GM18505 (cell line): ENCODE measurements at regions not wholly inside any gene's neighbourhood (a gene's known extent, or its start where the extent isn't known, plus 50 kb on each side); places are given as distances from the start of the nearest gene placed in this dataset.
"Not testable (repeated sequence)": the region's sequence is repeated elsewhere in the genome, so short reads cannot be mapped to it uniquely, and the experiment has no call there.

Experiments used
- ATAC-seq: cut with Tn5 transposase; IDR thresholded peaks from one replicate; pipeline ENCODE4 v1.9.1; 2021; ENCODE audit not compliant: unreplicated experiment
- POLR2A ChIP-seq: IDR thresholded peaks from 4 replicates; pipeline ENCODE4 v1.6.1; 2011; ENCODE audit warnings: borderline replicate concordance; ENCODE audit not compliant: insufficient read depth, insufficient read length; ENCODE audit errors: extremely low read depth

GRCh38 chr3:20646425-20646824 lies 460.4 kb upstream of the SGO1 start:
- no peak for ATAC-seq
- TF ChIP-seq POLR2A: no peak

- no peak for TF ChIP-seq POLR2A
These were observed 459.3 kb upstream of the SGO1 start for GRCh38 chr3:20645340-20645739.

GRCh38 chr3:20637729-20638128 lies 451.7 kb upstream of the SGO1 start:
- no peak for TF ChIP-seq POLR2A
- ATAC-seq: no peak

More at GRCh38 chr3:20645340-20645739, 459.3 kb upstream of the SGO1 start:
- no peak for ATAC-seq

GRCh38 chr3:20622304-20622703 lies 436.3 kb upstream of the SGO1 start:
- TF ChIP-seq POLR2A: no peak
- no peak for ATAC-seq

- ATAC-seq: not testable (repeated sequence)
These were observed 432.6 kb upstream of the SGO1 start for GRCh38 chr3:20618621-20619020.

GRCh38 chr3:20618181-20618580 lies 432.2 kb upstream of the SGO1 start:
- not testable (repeated sequence) for ATAC-seq

GRCh38 chr3:20615982-20616381 lies 430.0 kb upstream of the SGO1 start:
- ATAC-seq: not testable (repeated sequence)

GRCh38 chr3:20608054-20608738 lies 422.2 kb upstream of the SGO1 start:
- no peak for TF ChIP-seq POLR2A
- no peak for ATAC-seq

GRCh38 chr3:20604659-20605058 lies 418.7 kb upstream of the SGO1 start:
- no peak for ATAC-seq
- no peak for TF ChIP-seq POLR2A

GRCh38 chr3:20589275-20589674 lies 403.3 kb upstream of the SGO1 start:
- no peak for ATAC-seq
- TF ChIP-seq POLR2A: no peak

- TF ChIP-seq POLR2A: no peak
- no peak for ATAC-seq
These were observed 402.8 kb upstream of the SGO1 start for GRCh38 chr3:20588781-20589180.

GRCh38 chr3:20583648-20584047 lies 397.6 kb upstream of the SGO1 start:
- TF ChIP-seq POLR2A: no peak
- no peak for ATAC-seq

- TF ChIP-seq POLR2A: no peak
- ATAC-seq: no peak
These were observed 390.2 kb upstream of the SGO1 start for GRCh38 chr3:20576228-20576627.

GRCh38 chr3:20575146-20575545 lies 389.1 kb upstream of the SGO1 start:
- no peak for TF ChIP-seq POLR2A
- no peak for ATAC-seq

GRCh38 chr3:20574746-20575145 lies 388.7 kb upstream of the SGO1 start:
- ATAC-seq: no peak
- TF ChIP-seq POLR2A: no peak
